NCI-H82 (cell line): ENCODE measurements at regions not wholly inside any gene's neighbourhood (a gene's known extent, or its start where the extent isn't known, plus 50 kb on each side); places are given as distances from the start of the nearest gene placed in this dataset.

Source experiments
- DNase-seq: peaks from one replicate; lab custom pipeline; 2025; lab: John Stamatoyannopoulos, UW

GRCh38 chr14:38110258-38110657 is 97.4 kb upstream of the SSTR1 start:
- no peak for DNase-seq

- no peak for DNase-seq
Observed at GRCh38 chr14:38111046-38111445, 96.7 kb upstream of the SSTR1 start.

GRCh38 chr14:38113546-38113945 is 94.2 kb upstream of the SSTR1 start:
- DNase-seq, result no peak

DNA sequence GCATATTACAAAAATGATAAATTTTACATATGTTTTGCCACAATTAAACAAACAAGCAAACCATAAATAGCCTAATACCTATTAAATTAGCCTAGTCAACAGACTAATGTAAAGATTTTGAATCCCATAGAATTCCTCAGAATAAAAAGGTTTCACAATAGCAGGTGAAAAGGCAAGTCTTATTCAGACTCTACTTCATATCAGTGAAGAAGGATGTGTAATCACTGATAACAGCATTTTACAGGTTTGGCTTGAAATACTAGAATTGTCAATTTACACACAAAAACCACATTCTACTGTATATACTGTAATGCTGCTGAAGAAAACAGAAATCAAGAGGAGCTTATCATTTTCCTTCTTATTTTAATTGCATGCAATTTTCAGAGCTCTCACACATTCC is 90.8 kb upstream of the SSTR1 start:
- DNase-seq, result no peak

- DNase-seq, result no peak
Observed at GRCh38 chr14:38120109-38120508, 87.6 kb upstream of the SSTR1 start.

- DNase-seq, result peak; percentile 2
Observed at GRCh38 chr14:38121320-38122020, 86.2 kb upstream of the SSTR1 start.

DNA sequence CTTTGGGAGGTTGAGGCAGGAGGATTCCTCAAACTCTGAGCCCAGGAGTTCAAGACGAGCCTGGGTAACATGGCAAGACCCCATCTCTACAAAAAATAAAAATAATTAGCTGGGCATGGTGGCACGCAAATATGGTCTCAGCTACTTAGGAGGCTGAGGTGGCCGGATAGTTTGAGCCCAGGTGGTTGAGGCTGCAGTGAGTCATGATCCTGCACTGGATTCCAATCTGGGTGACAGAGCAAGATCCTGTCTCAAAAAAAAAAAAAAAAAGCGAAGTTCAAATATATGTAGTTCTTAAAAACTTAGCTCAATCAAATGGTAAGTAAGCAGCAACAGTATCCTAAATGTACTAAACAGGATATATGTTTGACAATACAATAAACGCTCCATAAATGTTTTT is 85.5 kb upstream of the SSTR1 start:
- no peak for DNase-seq

- DNase-seq, result no peak
Observed at GRCh38 chr14:38124506-38124905, 83.2 kb upstream of the SSTR1 start.

DNA sequence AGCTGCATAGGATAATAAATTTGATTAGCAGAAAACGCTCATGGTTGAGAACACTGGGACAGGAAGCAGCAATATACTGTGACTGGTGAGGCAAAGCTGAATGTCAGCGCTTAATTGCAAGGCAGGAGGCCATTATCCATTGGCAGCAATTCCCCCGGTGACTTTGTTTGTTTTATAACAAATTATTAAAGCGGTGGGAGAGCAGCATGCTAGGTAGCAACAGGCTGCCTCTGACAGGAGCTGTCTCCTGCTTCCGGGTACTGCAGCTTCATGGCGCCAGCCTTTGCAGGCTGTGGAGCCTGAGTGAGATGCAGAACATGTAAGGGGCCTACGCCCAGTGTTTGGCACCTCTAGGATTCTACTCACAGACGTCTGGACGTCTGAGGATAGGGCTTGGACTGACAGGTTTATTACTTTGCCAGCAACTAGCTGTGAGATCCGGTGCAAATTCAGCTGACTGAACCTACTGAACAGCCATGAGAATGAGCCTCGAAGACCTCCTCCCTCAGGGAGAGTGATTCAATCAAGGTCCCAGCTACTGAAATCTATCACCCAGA is 82.1 kb upstream of the SSTR1 start:
- no peak for DNase-seq

- DNase-seq, result no peak
Observed at GRCh38 chr14:38127356-38127755, 80.3 kb upstream of the SSTR1 start.

GRCh38 chr14:38127784-38128183 is 79.9 kb upstream of the SSTR1 start:
- DNase-seq, result no peak

DNA sequence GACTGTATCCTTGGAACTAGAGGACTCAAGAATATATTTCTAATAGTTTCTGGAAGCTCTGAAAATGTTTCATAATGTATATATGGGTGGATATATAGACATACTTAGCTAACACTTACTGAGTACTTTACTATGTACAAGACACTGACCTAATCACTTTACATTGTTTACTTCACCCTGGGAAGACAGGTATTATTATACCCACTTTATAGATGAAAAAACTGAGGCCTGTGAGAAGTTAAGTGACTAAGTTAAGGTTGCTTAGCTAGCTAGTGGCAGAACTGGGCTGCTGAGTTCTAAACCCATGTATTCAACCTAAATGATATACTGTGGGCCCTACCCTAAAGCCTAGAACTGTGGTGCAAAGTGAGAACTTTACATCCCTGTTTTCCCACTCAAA is 79.1 kb upstream of the SSTR1 start:
- no peak for DNase-seq

DNA sequence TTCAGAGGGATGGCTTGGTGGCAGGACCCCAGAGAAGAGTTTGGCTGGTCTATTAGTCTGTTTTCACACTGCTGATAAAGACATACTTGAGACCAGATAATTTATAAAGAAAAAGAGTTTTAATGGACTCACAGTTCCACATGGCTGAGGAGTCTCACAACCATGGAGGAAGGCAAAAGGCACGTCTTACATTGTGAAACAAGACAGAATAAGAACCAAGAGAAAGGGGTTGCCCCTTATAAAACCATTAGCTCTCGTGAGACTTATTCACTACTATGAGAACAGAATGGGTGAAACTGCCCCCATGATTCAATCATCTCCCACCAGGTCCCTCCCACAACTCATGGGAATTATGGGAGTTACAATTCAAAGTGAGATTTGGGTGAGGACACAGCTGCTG is 78.5 kb upstream of the SSTR1 start:
- no peak for DNase-seq

GRCh38 chr14:38129705-38130104 is 78.0 kb upstream of the SSTR1 start:
- DNase-seq, result no peak

- no peak for DNase-seq
Observed at GRCh38 chr14:38134416-38135030, 73.2 kb upstream of the SSTR1 start.

DNA sequence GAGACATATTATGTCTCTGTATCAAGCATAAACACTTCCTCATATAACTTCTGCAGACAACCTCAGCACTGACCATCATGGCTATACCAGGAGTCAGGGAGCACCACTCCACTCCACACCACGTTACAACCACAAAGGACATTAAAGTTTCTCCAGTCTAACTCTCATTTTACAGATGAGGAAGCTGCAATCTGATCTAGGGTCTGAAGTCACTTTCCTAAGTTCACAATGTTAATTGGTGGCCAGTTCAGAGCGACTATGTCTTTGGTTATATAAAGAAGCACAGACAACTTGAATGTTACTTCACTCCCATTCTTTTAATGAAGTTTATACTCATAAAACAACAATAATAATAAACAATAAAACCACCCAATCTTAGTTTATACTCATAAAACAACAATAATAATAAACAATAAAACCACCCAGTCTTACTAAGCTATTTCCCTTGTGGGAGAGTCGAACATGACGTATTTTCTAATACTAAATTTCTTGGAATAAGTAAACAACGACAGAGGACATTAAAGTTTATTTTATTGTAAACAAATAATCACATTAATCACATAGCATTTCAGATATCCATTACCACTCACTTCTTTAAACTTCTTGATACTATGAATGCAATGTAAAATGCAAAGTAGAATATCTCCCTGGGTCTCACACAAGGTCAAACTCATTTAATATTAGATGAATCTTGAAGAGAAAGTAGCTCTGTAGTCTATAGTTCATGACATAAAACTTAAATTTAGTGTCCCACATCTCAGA is 72.4 kb upstream of the SSTR1 start:
- DNase-seq, result no peak

DNA sequence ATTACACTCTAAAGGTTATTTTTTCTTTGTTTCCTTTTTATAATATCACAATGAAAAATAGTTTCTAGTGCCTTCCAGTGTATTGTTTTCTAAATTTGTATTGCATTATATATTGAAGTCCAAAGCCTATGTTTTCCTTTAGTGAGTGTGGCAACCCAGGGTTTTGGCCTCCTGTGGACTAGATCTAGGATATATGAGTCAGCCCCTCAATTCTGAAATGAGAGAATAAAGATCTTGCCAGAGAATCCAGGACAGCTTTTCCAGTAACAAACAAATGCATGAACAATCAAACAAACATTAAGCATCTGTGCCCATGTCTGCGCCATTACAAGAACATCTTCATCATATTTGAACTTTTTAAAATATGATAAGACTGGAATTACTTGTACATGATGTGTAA is 70.7 kb upstream of the SSTR1 start:
- DNase-seq, result no peak

- DNase-seq, result no peak
Observed at GRCh38 chr14:38138473-38139138, 69.1 kb upstream of the SSTR1 start.

DNA sequence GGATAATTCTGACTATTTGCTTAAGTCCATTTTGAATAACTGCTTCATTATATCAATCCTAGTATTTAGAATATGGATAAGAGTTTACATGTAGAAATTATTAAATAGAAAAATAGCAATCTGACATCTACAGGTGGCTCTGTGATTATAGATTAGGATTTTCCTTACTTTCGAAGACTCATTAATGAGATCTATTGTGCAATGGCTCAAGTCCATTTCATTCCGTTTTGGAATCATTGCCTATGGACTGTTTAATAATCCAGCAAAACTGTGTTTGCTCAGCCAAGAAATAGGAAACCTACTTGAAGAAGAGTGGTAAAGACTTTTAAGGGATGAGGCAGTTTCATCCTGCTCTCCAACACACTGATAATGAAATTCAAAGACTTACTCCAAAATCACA is 67.8 kb upstream of the SSTR1 start:
- no peak for DNase-seq

- no peak for DNase-seq
Observed at GRCh38 chr14:38143170-38143569, 64.5 kb upstream of the SSTR1 start.

DNA sequence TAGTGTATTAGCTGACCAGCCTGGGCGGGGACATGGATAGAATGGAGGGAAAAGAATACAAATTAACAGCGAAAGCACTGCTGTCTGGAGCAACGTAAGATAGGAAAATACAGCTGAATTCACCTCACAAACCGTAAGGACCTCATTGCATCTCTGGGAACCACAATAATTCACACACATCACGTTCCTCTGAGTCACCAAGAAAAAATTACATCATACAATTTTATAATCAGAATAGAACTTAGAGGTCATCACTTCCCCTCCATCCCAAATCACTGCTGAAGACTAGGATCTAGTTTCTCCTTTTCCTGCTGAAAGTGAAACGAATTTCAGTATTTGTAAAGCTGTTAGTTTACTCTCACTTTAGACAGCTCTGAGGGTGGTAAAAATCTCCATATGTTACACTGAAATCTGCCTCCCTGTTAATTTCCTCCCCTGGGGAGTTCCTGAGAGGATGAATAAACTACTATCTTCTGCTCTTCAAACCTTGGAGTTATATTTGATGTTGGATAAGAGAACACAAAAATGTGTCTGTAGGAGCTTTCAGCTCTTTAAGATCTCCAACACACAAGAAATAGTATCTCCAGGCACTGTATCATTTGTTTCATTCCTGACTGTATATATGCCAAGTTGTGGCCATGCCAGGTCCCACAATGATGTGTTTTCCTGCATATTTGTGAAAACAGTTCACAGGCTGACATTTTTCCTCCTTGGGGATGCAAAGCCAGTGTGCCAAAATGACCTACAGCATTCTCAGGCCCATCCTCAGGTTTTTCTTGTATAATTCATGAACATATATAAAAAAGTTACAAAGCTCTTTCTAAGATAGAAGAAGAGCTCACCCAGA is 63.8 kb upstream of the SSTR1 start:
- DNase-seq, result no peak

- DNase-seq, result no peak
Observed at GRCh38 chr14:38145142-38145541, 62.6 kb upstream of the SSTR1 start.
